ENCODE measurements at regions not wholly inside any gene's neighbourhood (a gene's known extent, or its start where the extent isn't known, plus 50 kb on each side); places are given as distances from the start of the nearest gene placed in this dataset.

GRCh38 chr3:87101861-87102625 lies 111.1 kb upstream of the VGLL3 start:
- no peak for TF ChIP-seq CTCF (IDR thresholded peaks at IDR 0.05)
- TF ChIP-seq POLR2A (IDR thresholded peaks at IDR 0.05) = no peak
- TF ChIP-seq EP300 (IDR thresholded peaks at IDR 0.05) = no peak
- TF ChIP-seq POLR2AphosphoS5 (IDR thresholded peaks at IDR 0.05) = no peak
